ENCODE measurements at regions not wholly inside any gene's neighbourhood (a gene's known extent, or its start where the extent isn't known, plus 50 kb on each side); places are given as distances from the start of the nearest gene placed in this dataset.

DNA sequence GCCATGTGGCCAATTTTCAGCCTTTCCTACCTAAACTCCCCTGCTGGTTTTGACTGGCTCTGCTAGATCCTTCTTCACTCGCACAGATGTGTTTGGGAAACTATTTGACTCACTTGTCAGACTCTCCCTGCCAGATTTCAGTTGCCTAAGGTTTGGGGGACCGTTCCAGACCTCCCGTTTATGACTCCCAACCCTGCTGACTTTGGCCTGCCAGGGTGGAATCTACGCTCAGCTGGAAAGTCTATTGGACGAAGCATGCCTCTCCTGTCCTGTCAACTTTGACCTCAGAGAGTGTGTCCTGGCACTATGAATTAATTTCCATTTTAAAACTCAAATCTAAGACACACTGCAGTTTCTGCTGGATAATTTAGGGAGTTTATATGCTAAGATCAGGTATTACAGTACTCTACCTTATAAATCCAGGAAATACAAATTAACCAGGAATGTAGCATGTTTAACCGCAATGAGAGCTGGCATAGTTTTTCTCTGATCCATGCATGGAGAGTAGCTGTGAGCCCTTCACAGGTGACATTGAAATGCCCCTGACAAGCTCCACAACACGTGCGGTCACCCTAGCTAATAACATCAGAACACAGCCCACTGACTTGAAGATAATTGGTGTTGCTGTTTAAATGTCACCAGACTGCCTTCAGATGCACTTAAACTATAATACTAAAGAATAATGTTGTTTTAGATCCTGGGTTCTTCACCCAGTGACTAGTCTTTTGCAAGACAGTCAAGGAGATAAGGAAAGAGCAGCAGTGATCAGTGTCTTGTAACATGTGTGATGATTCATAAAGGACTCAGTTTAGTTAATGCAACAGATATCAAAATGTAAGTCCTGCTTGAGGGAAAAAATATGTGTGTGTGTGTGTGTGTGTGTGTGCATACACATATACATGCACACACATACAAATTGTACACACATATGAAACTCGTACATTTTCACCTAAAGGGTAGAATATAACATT, 223.0 kb upstream of the MCTP2 start:
- no peak for DNase-seq (ENCODE audit: low spot score)

- DNase-seq (ENCODE audit: low spot score): peak; percentile 47
These were observed 226.7 kb upstream of the MCTP2 start for GRCh38 chr15:94004697-94005096.

GRCh38 chr15:94002041-94002440, 229.3 kb upstream of the MCTP2 start:
- no peak for DNase-seq (ENCODE audit: low spot score)

- no peak for DNase-seq (ENCODE audit: low spot score)
These were observed 230.0 kb upstream of the MCTP2 start for GRCh38 chr15:94001255-94001801.

DNA sequence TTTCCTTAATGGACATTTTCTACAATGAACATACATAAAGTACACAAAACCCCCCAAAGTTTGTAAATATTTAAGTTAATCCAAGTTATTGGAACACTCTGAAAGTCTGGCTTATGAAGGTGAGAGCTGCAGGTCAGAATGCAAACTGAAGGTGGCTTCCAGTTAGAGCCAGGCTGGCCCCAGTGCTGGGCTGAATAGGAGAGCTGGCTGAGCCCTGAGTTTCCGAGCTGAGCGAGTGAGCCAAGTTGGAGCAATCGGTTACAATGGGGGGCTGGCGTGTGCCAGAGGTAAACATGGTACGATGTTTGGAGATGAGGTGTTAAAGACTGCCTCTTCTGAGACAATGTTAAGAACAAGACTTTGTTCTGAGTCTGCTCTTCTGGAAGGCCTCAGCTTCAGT, 230.8 kb upstream of the MCTP2 start:
- DNase-seq (ENCODE audit: low spot score): no peak

DNA sequence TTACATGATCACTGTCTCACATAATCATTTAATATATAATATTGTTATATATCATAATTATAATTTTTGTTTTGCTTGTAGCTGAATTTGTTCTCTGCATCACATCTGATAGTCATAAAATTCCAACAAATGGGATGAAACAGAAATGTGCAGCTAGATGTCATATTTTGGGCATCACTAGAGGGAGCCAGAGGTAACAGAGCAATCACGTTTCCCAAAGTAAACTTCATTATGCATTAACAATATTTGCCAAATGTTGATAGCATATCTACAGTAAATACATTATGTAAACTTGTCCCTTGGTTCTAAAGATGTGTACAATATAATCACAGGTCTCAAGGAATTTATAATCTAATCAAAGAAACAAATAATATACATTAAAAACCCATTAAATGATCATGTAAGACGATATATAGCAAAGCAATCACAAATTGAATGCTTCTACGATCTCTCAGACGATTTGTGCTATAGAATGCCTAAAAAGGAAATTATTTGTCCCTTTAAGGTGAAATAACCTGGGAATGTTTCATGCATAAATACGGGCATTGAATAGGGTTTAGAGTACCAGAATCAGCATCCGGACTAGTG, 234.2 kb upstream of the MCTP2 start:
- no peak for DNase-seq (ENCODE audit: low spot score)

- no peak for DNase-seq (ENCODE audit: low spot score)
These were observed 241.8 kb upstream of the MCTP2 start for GRCh38 chr15:93989440-93989998.

GRCh38 chr15:93987068-93987467, 244.3 kb upstream of the MCTP2 start:
- DNase-seq (ENCODE audit: low spot score): no peak

- DNase-seq (ENCODE audit: low spot score): no peak
These were observed 244.9 kb upstream of the MCTP2 start for GRCh38 chr15:93986400-93986984.

- no peak for DNase-seq (ENCODE audit: low spot score)
These were observed 245.4 kb upstream of the MCTP2 start for GRCh38 chr15:93985925-93986324.

GRCh38 chr15:93985176-93985575, 246.2 kb upstream of the MCTP2 start:
- no peak for DNase-seq (ENCODE audit: low spot score)

GRCh38 chr15:93983526-93983925, 247.8 kb upstream of the MCTP2 start:
- no peak for DNase-seq (ENCODE audit: low spot score)

GRCh38 chr15:93982226-93982727, 249.1 kb upstream of the MCTP2 start:
- no peak for DNase-seq (ENCODE audit: low spot score)

DNA sequence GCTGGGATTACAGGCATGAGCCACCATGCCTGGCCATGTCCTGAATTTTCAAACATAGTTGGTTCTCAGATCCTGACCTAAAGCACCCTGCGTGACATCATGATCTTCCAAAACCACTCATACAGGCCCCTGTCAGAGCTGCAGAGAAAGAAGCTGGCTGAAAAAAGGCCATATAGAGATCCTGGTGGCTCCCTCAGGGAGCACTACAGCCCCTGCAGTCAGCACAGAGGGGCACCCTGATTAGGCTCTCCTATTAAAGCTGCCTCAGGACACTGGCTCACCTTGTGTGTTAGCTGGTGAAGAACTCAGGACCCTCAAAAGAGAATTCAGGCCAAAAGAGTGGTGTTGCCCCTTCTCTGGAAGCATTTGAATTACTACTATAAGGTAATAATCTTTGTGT, 249.7 kb upstream of the MCTP2 start:
- DNase-seq (ENCODE audit: low spot score): no peak

DNA sequence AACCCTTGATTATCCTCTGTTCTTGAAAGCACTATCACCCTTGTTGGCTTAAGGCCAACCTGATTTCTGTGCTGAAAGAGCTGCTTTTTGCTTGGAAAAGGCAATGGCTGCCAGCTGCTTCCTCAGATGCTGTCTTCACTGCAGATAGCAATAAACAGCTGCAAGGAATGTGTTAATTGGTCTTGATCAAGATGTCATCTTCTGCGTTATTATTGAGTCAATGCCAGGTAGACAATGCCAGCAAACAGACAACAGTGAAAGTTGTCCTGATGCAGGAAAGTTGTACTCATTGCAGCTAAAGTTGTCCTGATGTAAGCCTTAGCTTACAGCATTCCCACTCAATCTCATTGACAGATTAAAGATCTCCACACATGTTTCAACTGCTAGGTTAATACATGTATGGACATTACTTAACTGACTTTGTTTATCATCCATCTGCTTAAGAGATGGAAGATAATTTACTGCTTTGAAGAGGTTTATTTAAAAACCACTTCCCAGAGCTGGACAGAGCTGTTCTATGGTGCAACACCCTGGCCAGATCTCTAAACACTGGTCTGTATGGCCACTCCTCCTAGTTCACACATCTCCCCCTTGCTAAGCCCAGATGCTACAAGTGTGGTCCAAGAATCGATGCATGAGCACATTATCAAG, 251.0 kb upstream of the MCTP2 start:
- no peak for DNase-seq (ENCODE audit: low spot score)

DNA sequence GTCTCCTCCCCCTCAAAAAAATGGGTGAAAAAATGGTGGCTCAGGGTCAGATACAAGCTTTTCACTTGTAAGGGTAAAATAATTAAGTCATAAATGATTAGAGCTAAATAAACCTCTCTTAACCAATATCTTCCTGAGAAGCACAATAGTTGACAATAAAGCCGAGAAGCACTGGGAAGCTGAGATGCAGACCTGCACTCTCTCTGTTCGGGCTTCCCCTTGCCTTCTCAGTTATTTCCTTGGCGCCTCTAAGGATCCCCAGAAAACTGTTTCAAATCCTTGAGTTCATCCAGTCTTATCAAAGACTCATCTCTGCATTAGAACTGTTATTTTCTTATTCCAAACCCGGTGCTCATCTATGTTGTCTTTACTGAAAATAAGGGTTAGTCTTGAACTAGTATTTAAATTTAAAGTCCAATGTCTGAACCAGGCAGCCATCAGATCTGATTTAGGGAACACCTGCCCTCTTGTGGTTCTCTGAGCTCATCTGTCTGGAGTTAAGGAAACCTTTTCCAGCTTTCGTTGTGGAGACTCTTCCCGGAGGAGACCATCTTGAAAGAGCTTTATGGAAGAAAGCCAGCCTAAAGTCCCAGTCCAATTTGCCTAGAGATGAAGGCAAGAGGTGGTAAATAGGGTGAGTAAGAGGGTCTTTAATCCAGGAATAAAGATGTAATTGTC, 256.4 kb upstream of the MCTP2 start:
- DNase-seq (ENCODE audit: low spot score): no peak

GRCh38 chr15:93973287-93973686, 258.1 kb upstream of the MCTP2 start:
- no peak for DNase-seq (ENCODE audit: low spot score)

- DNase-seq (ENCODE audit: low spot score): no peak
These were observed 262.6 kb upstream of the MCTP2 start for GRCh38 chr15:93968773-93969172.

GRCh38 chr15:93965304-93965908, 266.0 kb upstream of the MCTP2 start:
- DNase-seq (ENCODE audit: low spot score): no peak

DNA sequence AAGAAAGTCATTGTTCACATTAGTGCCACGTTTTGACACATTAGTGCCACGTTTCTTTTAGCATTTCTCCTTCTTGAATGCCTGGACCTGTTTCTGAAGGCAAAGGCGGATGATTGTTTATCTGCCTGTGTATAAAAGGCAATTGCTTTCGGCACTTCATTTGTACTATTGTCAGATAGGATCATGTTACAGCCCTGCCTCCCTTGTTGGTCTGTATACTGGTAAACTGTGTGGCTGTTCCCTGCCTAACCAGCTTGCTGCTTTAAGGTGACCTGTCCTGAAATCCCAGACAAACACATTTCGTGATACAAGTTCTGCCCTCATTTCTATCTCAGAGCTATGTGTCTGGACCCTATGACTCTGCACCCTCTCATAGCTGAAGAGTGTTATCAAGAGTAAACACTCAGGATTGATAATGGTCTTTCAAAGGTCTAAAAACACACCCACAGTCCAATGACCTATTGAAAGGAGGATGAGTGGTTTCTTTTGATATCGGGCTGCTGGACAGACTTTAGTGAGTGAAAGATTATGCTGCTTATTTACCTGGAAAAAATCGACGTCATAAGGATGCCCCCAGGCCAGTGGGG, 276.3 kb upstream of the MCTP2 start:
- no peak for DNase-seq (ENCODE audit: low spot score)
